NK-92 treated with Interleukin-12 subunit alpha and Interleukin-12 subunit beta, amount 100 ng/mL, for 24 hours (cell line): ENCODE measurements at regions not wholly inside any gene's neighbourhood (a gene's known extent, or its start where the extent isn't known, plus 50 kb on each side); places are given as distances from the start of the nearest gene placed in this dataset.
"Not testable (repeated sequence)": the region's sequence is repeated elsewhere in the genome, so short reads cannot be mapped to it uniquely, and the experiment has no call there.

Experiments used
- DNase-seq: peaks from one replicate; lab custom pipeline; 2025; lab: John Stamatoyannopoulos, UW

GRCh38 chr3:11712646-11713045 is 68.9 kb upstream of the VGLL4 start:
- no peak for DNase-seq

- DNase-seq, result no peak
Observed at GRCh38 chr3:11711876-11712275, 68.2 kb upstream of the VGLL4 start.

GRCh38 chr3:11709782-11710181 is 66.1 kb upstream of the VGLL4 start:
- no peak for DNase-seq

- DNase-seq, result not testable (repeated sequence)
Observed at GRCh38 chr3:11707084-11707483, 63.4 kb upstream of the VGLL4 start.

- DNase-seq, result no peak
Observed at GRCh38 chr3:11706604-11707003, 62.9 kb upstream of the VGLL4 start.

- no peak for DNase-seq
Observed at GRCh38 chr3:11705049-11705448, 61.3 kb upstream of the VGLL4 start.

- DNase-seq, result no peak
Observed at GRCh38 chr3:11703146-11703545, 59.4 kb upstream of the VGLL4 start.

GRCh38 chr3:11699083-11699427 is 55.3 kb upstream of the VGLL4 start:
- DNase-seq, result no peak

- no peak for DNase-seq
Observed at GRCh38 chr3:11698326-11699082, 54.8 kb upstream of the VGLL4 start.

GRCh38 chr3:11697701-11698100 is 54.0 kb upstream of the VGLL4 start:
- DNase-seq, result no peak

- no peak for DNase-seq
Observed at GRCh38 chr3:11696054-11696453, 52.3 kb upstream of the VGLL4 start.
